GM12874 (cell line): ENCODE measurements at regions not wholly inside any gene's neighbourhood (a gene's known extent, or its start where the extent isn't known, plus 50 kb on each side); places are given as distances from the start of the nearest gene placed in this dataset.

ENCODE experiments used
- TF ChIP-seq, protein P1 (sequence below): IDR thresholded peaks from 2 replicates; pipeline ENCODE4 v1.5.1; 2011; ENCODE audit warnings: low read depth, mild to moderate bottlenecking, control low read depth, low read length, moderate library complexity; ENCODE audit not compliant: insufficient read depth

DNA sequence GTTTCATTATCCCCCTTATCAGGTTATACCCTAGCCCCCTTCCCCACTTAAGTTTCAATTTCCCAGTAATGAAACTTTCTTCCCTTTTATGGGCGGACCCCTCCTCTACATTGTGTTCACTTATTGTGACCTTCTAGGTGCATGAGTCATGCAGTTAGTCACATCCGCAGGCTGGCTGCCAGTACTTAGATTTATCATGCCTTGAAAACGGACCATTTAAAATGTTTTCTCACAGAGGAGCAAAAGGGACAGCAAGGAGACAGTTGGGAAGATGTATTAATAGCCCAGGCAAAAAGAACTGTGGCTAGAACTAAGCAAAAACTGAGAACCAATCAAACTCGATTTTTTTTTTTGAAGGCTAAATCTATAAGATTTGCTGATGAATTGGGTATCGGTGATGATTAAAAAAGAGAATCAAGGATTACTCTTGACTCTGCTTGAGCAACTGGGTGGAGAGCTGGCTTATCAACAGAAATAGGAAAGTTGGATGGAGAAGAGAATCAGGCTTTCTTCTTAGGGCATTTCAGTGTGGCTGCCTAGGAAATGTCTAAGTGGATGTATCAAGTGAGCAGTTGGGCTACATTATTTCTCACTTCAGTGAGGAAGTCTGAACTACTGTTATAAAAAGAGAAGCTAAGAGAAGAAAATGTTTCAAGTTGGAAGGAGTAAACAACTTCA, 615.0 kb downstream of the HINT1 start:
- TF ChIP-seq, protein P1, sequence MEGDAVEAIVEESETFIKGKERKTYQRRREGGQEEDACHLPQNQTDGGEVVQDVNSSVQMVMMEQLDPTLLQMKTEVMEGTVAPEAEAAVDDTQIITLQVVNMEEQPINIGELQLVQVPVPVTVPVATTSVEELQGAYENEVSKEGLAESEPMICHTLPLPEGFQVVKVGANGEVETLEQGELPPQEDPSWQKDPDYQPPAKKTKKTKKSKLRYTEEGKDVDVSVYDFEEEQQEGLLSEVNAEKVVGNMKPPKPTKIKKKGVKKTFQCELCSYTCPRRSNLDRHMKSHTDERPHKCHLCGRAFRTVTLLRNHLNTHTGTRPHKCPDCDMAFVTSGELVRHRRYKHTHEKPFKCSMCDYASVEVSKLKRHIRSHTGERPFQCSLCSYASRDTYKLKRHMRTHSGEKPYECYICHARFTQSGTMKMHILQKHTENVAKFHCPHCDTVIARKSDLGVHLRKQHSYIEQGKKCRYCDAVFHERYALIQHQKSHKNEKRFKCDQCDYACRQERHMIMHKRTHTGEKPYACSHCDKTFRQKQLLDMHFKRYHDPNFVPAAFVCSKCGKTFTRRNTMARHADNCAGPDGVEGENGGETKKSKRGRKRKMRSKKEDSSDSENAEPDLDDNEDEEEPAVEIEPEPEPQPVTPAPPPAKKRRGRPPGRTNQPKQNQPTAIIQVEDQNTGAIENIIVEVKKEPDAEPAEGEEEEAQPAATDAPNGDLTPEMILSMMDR = no peak

DNA sequence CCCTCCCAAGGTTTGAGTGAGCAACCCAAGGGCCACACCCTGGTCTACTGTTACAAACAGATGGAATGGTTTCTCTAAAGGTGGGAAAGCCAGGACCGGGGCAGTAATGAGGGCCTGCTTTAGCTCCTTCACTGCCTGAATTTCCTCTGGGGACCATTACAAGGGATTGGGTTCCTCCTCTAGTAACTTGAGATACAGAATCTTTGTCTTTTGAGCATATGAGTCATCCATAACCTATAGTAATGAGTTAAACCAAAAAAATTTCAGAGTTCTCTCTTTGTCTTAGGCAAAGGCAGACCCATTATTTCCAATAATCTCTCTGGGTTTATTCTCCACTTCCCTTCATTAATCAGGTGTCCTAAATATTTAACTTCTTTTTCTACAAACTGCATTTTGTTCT, 618.8 kb downstream of the HINT1 start:
- TF ChIP-seq, protein P1 = no peak

DNA sequence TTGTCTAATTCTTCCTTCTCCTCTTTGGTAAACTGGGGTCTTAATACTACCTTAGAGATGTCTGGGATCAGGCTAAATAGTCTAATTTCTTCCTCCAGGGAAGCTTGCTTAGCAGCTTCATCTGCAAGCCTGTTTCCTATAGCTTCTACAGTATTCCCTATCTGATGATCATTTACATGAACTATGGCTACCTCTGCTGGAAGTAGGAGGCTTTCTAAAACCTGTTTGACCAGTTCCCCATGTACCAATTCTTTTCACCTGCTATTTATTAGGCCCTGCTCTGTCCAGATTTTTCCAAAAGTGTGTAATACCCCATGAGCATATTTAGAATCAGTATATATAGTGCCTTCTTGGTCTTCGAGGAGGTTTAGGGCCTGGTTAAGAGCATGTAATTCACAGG, 619.8 kb downstream of the HINT1 start:
- TF ChIP-seq, protein P1 = no peak

DNA sequence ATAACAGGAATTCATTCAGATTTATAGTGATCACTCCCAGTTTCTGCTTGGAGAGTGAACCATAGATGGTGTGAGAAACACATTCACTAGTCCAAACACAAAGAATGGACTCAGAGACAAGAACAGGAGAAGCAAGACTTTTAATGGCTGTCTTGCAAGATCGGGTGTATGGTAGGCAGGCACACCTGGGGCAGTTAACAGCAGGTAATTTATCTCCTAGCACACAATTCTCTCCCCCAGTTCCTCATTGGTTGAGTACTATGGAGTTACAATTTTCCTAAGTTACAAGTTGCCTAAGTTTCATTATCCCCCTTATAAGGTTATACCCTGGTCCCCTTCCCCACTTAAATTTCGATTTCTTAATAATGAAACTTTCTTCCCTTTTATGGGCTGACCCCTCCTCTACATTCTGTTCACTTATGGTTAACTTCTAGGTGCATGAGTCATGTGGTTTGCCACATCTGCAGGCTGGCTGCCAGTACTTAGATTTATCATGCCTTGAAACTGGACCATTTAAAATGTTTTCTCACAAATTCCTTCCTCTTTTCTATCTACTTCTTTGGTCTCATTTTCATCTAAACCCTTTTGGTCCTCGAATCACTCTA, 623.3 kb downstream of the HINT1 start:
- TF ChIP-seq, protein P1 = no peak

DNA sequence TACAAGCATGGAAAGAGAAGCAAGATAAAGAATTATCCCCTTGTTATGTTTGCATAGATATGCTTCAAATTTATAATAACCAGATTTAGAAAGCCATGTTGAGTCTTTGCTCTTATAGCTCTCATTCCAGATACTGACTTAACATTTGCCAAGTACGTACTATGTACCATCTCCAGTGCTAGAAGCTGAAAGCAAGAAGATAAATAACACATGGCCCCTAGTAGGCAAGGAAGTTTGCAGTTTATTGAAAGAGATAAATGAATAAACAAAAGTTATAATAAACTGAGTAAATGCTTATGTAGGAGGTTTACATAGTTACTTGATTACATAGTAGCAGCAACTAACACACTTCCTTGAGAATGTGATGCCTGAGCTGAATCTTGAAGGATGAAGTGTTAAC, 628.4 kb downstream of the HINT1 start:
- TF ChIP-seq, protein P1 = no peak

DNA sequence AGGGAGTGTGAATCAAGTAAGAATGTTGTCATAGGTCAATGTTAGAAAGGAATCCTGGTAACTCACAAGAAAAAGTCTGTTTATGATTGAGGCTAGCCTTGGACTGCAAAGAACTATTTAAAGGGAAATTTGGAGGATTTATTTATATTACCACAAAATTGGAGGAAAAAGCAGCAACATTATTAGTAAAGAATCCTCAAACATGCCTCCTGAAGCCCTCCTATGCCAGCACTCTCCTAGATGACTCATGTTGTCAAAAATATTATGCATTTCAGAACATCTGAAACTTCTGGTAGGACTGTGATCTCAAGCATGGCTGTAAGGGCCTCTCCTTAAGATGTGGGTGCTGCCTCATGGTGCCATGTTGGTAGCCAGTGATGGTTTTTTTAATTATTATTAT, 628.5 kb downstream of the CHSY3 start:
- TF ChIP-seq, protein P1 = no peak

DNA sequence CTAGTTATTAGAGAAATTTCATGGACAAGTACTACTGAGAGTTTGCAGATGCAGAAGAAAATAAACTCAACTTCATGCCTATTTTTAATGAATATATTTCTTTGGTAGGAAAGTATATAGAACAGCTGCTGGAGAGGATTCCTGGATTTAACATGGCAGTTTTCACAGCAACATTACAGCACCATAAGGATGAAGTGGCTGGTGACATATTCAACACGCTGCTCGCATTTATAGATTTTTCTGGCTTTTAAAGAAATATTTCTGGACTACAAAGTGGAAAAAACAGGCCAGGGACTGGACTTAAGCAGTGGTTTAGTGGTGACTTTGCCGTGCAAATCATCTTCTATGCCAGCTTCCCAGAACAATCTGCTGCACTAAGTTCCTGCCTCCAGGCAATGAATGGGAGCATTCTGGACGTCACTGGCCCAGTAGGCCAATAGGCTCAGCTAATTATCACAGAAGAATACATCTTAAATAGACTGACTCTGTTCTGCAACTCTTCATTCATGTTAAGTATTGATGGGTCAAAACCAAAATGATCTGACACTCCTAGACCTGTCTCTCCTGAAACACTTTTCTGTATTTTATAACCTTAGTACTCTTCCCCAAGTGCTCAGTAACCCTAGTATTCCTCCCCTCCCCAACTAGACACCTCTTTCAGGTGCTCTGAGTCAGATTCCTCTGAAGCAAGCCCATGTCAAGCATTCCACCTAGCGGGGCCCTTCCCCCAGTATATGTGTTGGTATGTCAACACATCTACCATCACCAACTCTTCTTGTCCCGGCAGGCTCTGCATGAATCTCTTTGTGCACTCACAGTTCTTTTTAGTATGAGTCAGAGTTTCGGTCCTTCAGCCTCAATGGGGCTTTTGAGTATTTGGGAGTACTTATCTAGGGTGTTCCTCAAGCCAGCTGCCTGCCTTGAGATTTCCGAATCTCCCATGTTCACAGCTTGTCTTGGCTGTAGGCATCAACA, 625.5 kb downstream of the CHSY3 start:
- TF ChIP-seq, protein P1 = no peak
